GM18507 (cell line): ENCODE measurements at regions not wholly inside any gene's neighbourhood (a gene's known extent, or its start where the extent isn't known, plus 50 kb on each side); places are given as distances from the start of the nearest gene placed in this dataset.
"Not testable (repeated sequence)": the region's sequence is repeated elsewhere in the genome, so short reads cannot be mapped to it uniquely, and the experiment has no call there.

Experiments
- DNase-seq: peaks from one replicate; pipeline ENCODE4 v3.0.0; 2011; ENCODE audit warnings: low read depth; ENCODE audit not compliant: insufficient read length; ENCODE audit errors: extremely low spot score
- FAIRE-seq: peaks from 2 replicates; lab custom pipeline; 2011; peaks lifted over from hg19 to GRCh38; lab: Jason Lieb, UNC

- not testable (repeated sequence) for DNase-seq, FAIRE-seq
These were observed 77.5 kb downstream of the SNX5 start for GRCh38 chr20:17891131-17891530.

- FAIRE-seq = no peak
- DNase-seq = no peak
These were observed 78.3 kb downstream of the SNX5 start for GRCh38 chr20:17890330-17890729.

GRCh38 chr20:17889226-17889625 lies 79.4 kb downstream of the SNX5 start:
- FAIRE-seq = no peak
- DNase-seq = no peak

GRCh38 chr20:17888044-17888443 lies 80.5 kb downstream of the SNX5 start:
- no peak for DNase-seq
- no peak for FAIRE-seq

GRCh38 chr20:17887331-17888030 lies 81.1 kb downstream of the SNX5 start:
- no peak for FAIRE-seq

GRCh38 chr20:17885544-17885943 lies 83.0 kb downstream of the SNX5 start:
- no peak for FAIRE-seq

More at GRCh38 chr20:17887331-17888030, 81.1 kb downstream of the SNX5 start:
- no peak for DNase-seq

GRCh38 chr20:17885076-17885475 lies 83.5 kb downstream of the SNX5 start:
- FAIRE-seq (no peak), DNase-seq (no peak)

More at GRCh38 chr20:17885544-17885943, 83.0 kb downstream of the SNX5 start:
- no peak for DNase-seq

GRCh38 chr20:17884307-17885003 lies 84.1 kb downstream of the SNX5 start:
- DNase-seq = no peak
- no peak for FAIRE-seq

GRCh38 chr20:17883592-17884306 lies 84.8 kb downstream of the SNX5 start:
- no peak for DNase-seq
- no peak for FAIRE-seq

- no peak for FAIRE-seq
- DNase-seq = no peak
These were observed 85.6 kb downstream of the SNX5 start for GRCh38 chr20:17882834-17883591.

GRCh38 chr20:17882065-17882833 lies 86.3 kb downstream of the SNX5 start:
- FAIRE-seq (no peak), DNase-seq (no peak)

- FAIRE-seq = no peak
- no peak for DNase-seq
These were observed 86.9 kb downstream of the SNX5 start for GRCh38 chr20:17881741-17882064.

GRCh38 chr20:17878912-17879602 lies 89.5 kb downstream of the SNX5 start:
- DNase-seq (no peak), FAIRE-seq (no peak)

- FAIRE-seq (no peak), DNase-seq (no peak)
These were observed 90.3 kb downstream of the SNX5 start for GRCh38 chr20:17878069-17878911.

- FAIRE-seq (no peak), DNase-seq (no peak)
These were observed 92.6 kb downstream of the SNX5 start for GRCh38 chr20:17875981-17876385.

GRCh38 chr20:17875106-17875980 lies 93.3 kb downstream of the SNX5 start:
- DNase-seq (no peak), FAIRE-seq (no peak)
